A673 (cell line): ENCODE measurements at regions not wholly inside any gene's neighbourhood (a gene's known extent, or its start where the extent isn't known, plus 50 kb on each side); places are given as distances from the start of the nearest gene placed in this dataset.

Experiments used
- BruUV-seq: library from RNA; stranded (reverse); fragments of 400-500 nt; replicated peaks from 2 replicates; lab custom pipeline; 2021; lab: Mats Ljungman, UMichigan
- CTCF ChIA-PET: fragments of 300-600 bp; sonication (Branson Sonifier 250); formaldehyde crosslinking; loops from one replicate; lab custom pipeline; 2022; ENCODE audit warnings: antibody characterized with exemption; lab: Charles Lee
- POLR2A ChIA-PET: fragments of 300-600 bp; sonication (Branson Sonifier 250); formaldehyde crosslinking; loops from one replicate; lab custom pipeline; 2022; ENCODE audit warnings: antibody characterized with exemption; ENCODE audit not compliant: low non-redundant PET; lab: Charles Lee
- DNase-seq: peaks from one replicate; pipeline ENCODE4 v3.0.0-alpha.2; 2015; ENCODE audit warnings: low spot score
- H3K27ac ChIP-seq: fragments of 200-600 bp; sonication (generic); 2 replicates; pipeline ENCODE4 v1.5.1; 2016; ENCODE audit warnings: mixed run types, low read depth, mild to moderate bottlenecking, mixed read lengths, antibody characterized with exemption, low read length; ENCODE audit not compliant: poor library complexity, severe bottlenecking
- H3K27me3 ChIP-seq: fragments of 200-600 bp; sonication (generic); replicated peaks from 2 replicates; pipeline ENCODE4 v1.6.1; 2017; ENCODE audit warnings: mixed run types, low read depth, mild to moderate bottlenecking, mixed read lengths, antibody characterized with exemption, low read length; ENCODE audit not compliant: insufficient read depth, poor library complexity
- H3K36me3 ChIP-seq: fragments of 200-600 bp; sonication (generic); 2 replicates; pipeline ENCODE4 v1.6.1; 2016; ENCODE audit warnings: mixed run types, mild to moderate bottlenecking, mixed read lengths, antibody characterized with exemption, low read length; ENCODE audit not compliant: insufficient read depth, poor library complexity, severe bottlenecking
- H3K4me1 ChIP-seq: fragments of 200-600 bp; sonication (generic); 2 replicates; pipeline ENCODE4 v1.6.1; 2017; ENCODE audit warnings: mixed run types, mild to moderate bottlenecking, mixed read lengths, antibody characterized with exemption, low read length; ENCODE audit not compliant: insufficient read depth, poor library complexity, severe bottlenecking
- H3K4me3 ChIP-seq: fragments of 200-600 bp; sonication (generic); 2 replicates; pipeline ENCODE4 v1.5.1; 2016; ENCODE audit warnings: low read depth, mixed run types, mild to moderate bottlenecking, mixed read lengths, low read length; ENCODE audit not compliant: poor library complexity, severe bottlenecking
- H3K9me3 ChIP-seq: fragments of 200-600 bp; sonication (generic); 2 replicates; pipeline ENCODE4 v1.6.1; 2016; ENCODE audit warnings: mixed run types, low read depth, mild to moderate bottlenecking, mixed read lengths, antibody characterized with exemption, low read length; ENCODE audit not compliant: poor library complexity, severe bottlenecking
- EZH2 ChIP-seq: fragments of 200-600 bp; sonication (generic); IDR thresholded peaks from 2 replicates; pipeline ENCODE4 v1.6.1; 2017; ENCODE audit warnings: borderline replicate concordance, low read depth, mild to moderate bottlenecking, mixed read lengths, antibody characterized with exemption, low read length; ENCODE audit not compliant: poor library complexity, severe bottlenecking
- intact Hi-C: fragments of 100-400 bp; cut with micrococcal nuclease; formaldehyde crosslinking; loops from one replicate; pipeline ENCODE4 v1.10.0; 2022; ENCODE audit not compliant: unreplicated experiment
- TF ChIP-seq, protein P1 (sequence below): fragments of 300-800, 200-600 bp; sonication (generic); conservative IDR thresholded peaks from 2 replicates; pipeline ENCODE4 v1.5.1; 2017; ENCODE audit warnings: low read depth, mild to moderate bottlenecking, antibody characterized with exemption, low read length, moderate library complexity, mixed read lengths

DNA sequence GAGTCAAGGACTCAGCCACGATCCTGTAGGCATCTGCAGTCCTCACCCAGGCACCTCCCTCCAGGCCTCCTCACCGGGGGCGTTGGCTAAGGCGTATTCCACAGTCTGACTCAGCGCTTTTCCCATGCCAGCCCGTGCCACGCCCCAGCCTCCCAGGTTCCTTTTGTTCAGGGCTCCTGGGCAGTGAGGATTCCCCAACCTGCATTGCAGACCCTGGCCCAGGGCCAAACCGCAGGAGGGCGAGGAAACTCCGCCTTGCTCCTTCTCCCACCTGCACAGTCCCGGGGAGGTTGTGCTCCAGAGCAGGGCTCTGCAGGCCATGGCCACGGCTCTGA lies 202.8 kb upstream of the CST7 start:
- CTCF ChIA-PET = no interaction called here
- DNase-seq = peak; percentile 34
- BruUV-seq = no TSS peak

DNA sequence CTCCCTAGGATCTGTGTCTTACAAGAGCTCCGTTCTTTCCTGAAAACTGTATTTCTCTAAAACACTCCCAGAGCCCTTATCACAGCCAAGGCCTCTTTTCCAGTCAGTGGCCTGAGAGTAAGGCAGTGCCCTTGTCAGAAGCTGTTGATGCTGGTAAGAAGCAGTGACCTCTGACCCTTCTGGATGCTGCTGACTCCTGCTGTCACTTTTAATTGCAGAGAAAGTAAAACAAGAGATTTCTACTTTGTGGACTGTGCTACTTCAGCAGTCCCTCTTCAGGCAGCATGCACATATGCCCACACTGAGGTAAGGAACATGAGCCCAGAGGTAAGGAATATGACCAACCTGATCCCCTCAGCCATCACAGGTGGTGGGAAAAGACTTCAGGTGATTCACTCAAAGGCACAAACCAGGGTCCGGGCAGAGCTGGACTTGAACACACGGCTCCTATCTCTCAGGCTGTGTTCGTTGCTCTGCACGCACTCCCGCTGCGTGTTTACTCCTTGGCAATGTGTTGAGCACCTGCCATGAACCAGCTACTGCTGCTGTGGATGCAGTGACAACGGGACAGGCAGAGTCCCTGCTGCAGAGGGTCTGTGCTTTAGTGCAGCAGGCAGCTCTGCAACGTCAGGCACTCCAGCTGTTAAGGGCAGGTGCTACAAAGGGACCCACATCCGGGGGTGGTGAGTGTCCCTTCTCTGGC lies 201.9 kb upstream of the CST7 start:
- intact Hi-C loops = no loop called here
- no TSS peak for BruUV-seq
- H3K9me3 ChIP-seq = no peaks in the 10 kb centered on the region
- ChIA-PET CTCF (no interaction called here), POLR2A (no interaction called here)
- no peaks in the 10 kb centered on the region for H3K27me3 ChIP-seq
- no peak overlapping the region for H3K4me3 ChIP-seq
- peaks cover 9% of the 10 kb centered on the region for H3K4me1 ChIP-seq
- H3K27ac ChIP-seq = no peak overlapping the region
- H3K36me3 ChIP-seq = no peaks in the 10 kb centered on the region
- no peak for DNase-seq
- TF ChIP-seq, protein P1, sequence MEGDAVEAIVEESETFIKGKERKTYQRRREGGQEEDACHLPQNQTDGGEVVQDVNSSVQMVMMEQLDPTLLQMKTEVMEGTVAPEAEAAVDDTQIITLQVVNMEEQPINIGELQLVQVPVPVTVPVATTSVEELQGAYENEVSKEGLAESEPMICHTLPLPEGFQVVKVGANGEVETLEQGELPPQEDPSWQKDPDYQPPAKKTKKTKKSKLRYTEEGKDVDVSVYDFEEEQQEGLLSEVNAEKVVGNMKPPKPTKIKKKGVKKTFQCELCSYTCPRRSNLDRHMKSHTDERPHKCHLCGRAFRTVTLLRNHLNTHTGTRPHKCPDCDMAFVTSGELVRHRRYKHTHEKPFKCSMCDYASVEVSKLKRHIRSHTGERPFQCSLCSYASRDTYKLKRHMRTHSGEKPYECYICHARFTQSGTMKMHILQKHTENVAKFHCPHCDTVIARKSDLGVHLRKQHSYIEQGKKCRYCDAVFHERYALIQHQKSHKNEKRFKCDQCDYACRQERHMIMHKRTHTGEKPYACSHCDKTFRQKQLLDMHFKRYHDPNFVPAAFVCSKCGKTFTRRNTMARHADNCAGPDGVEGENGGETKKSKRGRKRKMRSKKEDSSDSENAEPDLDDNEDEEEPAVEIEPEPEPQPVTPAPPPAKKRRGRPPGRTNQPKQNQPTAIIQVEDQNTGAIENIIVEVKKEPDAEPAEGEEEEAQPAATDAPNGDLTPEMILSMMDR = no peak
- no peak for TF ChIP-seq EZH2

More for the DNA sequence above, 202.8 kb upstream of the CST7 start:
- no peak overlapping the region for H3K4me3 ChIP-seq
- intact Hi-C loops = no loop called here
- POLR2A ChIA-PET = no interaction called here
- no peak for TF ChIP-seq EZH2
- TF ChIP-seq, protein P1 = no peak
- no peaks in the 10 kb centered on the region for H3K36me3 ChIP-seq
- H3K27ac ChIP-seq = peak overlapping the region; percentile 43
- peaks cover 9% of the 10 kb centered on the region for H3K4me1 ChIP-seq
- H3K27me3 ChIP-seq = no peaks in the 10 kb centered on the region
- H3K9me3 ChIP-seq = no peaks in the 10 kb centered on the region

DNA sequence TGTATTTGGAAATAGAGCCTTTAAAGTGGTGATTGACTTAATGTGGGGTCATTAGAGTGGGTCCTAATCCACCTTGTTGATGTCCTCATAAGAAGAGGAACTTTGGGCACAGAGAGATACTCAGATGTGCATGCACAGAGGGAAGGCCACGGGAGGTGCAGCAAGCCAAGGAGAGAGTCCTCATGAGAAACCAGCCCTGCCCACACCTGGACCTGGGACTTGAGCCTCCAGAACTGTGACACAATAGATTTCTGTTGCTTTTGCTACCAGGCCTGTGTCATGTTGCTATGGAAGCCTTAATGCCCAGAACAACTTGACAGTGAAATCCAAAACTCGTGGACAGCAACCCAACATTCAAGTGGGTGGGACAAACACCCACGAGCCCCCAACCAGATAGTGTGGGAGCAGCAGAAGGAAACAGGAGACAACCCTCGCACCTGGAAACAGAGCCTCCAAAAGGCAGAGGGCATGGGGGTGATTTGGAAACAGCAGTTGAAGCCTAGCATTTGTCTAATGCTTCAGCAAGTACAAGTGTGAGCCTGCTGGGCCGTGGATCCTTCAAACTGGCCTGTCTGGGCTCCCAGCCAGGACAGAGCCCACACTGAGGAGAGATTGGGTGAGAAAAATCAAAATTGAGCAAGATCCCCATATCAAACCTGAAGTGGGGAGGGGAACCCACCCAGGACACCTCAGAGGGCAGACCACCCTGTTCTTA lies 201.0 kb upstream of the CST7 start:
- POLR2A ChIA-PET = no interaction called here
- Histone ChIP-seq H3K4me3 (no peak overlapping the region), H3K9me3 (no peaks in the 10 kb centered on the region), H3K36me3 (no peaks in the 10 kb centered on the region), H3K27me3 (no peaks in the 10 kb centered on the region), H3K4me1 (peaks cover 9% of the 10 kb centered on the region), H3K27ac (peak overlapping the region; percentile 12)
- BruUV-seq = no TSS peak
- TF ChIP-seq, protein P1 = no peak
- TF ChIP-seq EZH2 = no peak
- CTCF ChIA-PET = no interaction called here
- no peak for DNase-seq
- intact Hi-C loops = no loop called here
